AG08396 (cell line): ENCODE measurements at regions not wholly inside any gene's neighbourhood (a gene's known extent, or its start where the extent isn't known, plus 50 kb on each side); places are given as distances from the start of the nearest gene placed in this dataset.

Experiments used
- DNase-seq: peaks from one replicate; pipeline ENCODE4 v3.0.0; 2012; ENCODE audit warnings: low spot score, mixed read lengths

DNA sequence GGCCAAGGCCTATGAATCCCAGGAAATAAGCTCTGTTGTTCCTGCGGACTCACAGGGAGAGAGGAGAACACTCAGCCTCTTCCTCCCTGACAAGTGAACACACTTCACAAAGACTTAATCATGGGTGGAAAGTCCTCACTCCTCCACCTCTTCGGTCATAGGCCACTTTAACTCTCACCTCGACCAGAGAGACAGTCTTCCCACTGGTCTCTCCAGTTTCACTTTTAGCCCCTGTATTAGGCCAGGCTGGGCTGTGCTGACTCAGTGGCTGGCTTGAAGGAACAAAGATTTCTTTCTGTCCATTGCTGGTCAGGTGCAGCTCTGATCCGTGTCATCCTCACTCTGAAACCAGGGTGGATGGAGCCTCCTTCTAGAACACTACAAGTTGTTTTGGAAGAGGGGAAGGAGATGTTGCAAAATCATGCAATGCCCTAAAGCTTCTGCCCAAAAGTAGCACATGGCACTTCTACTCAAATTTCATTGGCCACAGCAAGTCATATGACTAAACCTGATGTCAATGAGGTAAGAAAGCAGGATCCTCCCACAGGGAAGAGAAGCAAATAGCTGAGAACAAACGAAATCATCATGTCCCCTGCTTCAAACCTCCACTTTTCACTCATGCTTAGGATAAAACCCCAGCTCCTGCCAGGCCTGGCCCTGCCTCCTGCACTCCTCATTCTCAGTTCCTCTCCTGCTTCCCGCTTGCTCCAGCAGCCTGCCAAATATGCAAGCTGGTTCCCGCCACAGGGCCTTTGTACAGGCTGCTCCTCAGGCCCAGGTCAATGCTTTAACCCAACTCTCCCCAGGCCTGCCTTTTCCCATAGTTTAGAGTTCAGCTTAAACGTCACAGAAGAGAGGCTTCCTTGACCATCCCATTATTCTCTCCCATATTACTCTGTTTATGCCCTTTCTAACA lies 150.5 kb upstream of the RUNX3 start:
- no peak for DNase-seq

GRCh38 chr1:25079048-25079447 lies 149.0 kb upstream of the RUNX3 start:
- no peak for DNase-seq

GRCh38 chr1:25074351-25075227 lies 144.5 kb upstream of the RUNX3 start:
- DNase-seq, result no peak

GRCh38 chr1:25073640-25074270 lies 143.7 kb upstream of the RUNX3 start:
- no peak for DNase-seq

- DNase-seq, result no peak
Measured at GRCh38 chr1:25072461-25072860, 142.4 kb upstream of the RUNX3 start.

DNA sequence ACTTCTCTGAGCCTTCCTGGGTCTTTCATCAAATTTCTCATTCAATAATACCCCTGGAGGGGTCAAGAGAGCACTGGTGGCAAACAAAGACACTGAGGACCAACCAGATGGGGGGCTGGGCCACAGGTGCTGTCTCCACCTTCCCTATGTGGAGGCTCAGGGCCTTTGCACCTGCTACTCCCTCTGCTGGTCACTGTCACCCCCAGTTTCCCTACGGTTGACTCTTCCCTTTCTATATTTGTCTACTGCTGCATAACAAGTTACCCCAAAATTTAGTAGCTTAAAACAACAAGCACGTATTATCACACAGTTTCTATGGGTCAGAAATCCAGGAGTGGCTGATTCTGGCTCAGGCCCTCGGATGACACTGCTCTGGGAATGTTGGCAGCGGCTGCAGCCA lies 138.8 kb upstream of the RUNX3 start:
- no peak for DNase-seq

- no peak for DNase-seq
Measured at GRCh38 chr1:25068316-25068715, 138.2 kb upstream of the RUNX3 start.

- DNase-seq, result no peak
Measured at GRCh38 chr1:25067518-25068251, 137.6 kb upstream of the RUNX3 start.

DNA sequence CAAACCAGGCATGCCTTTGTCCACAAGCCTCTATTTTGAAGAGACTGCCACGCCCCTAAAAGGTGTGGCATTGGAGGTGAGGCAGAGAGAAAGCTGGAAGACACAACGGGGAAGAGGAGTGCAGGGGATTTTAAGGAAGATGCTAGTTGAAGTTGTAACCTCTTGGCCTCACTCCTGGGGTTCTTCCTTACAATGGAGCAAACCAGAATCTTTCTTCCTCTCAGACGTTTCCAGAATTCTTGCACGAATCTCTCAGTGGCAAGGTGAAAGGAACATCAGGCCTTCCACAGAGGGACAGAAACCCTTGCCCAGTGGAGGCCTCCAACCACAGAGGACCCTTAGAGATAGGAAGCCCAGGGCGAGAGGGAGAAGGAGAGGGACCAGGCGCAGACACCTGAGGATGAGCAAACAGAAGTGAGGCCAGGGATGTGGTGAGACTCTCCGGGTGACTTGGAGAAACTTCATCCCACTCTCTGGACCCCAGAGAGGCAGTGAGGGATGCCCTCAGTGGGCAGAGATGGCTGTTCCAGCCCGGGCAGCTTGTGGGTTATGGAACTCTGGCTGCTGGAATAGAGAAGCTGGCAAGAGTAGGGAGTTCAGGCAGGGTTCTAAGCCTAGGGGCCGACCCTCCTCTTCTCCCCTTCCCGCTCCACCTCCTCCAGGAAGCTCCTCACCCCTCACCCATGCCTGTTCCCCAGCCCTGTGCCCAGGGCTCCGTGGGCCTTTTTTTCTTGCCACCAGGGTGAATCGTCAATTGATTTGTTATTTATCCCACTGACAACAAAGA lies 136.8 kb upstream of the RUNX3 start:
- DNase-seq, result no peak

- peak; percentile 39 for DNase-seq
Measured at GRCh38 chr1:25066256-25066655, 136.2 kb upstream of the RUNX3 start.

DNA sequence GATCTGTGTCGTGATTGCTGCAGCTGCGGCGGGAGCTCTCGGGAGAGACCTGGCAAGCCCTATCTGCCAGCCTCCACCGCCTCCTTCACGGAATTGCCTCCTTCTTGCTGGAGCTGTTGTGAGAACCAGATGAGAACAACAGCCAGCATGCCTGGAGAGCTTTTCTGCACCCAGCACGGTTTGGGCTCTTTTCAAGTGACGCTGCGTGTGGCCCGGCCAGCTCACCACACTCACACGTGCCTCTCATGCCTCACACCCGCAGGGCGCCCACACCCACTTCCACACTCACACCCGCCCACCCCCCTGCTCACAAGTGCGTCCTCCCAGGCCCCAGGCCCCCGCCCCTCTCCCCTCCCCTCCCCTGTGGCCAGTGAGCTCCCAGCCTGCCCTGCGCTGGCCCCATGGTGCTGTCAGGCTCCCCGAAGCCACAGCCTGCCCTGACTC lies 135.7 kb upstream of the RUNX3 start:
- peak; percentile 76 for DNase-seq

DNA sequence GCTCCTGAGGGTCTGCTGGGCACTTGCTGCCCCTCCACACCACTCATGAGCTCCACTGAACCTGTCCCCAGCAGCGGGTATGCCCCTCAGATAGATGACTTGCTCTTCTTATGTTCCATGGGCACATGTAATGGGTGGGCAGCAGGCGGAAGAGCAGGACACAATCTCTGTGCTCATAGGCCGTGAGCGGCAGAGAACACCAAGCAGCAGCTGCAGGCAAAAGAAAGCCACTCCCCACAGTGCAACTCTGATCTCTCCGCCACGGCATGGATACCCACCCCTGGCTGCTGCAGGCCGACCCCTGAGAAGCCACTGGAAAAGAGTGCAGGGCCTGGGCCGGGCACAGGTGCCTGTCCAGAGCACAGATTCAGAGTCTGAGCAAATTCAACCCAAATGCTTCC lies 135.2 kb upstream of the RUNX3 start:
- no peak for DNase-seq

DNA sequence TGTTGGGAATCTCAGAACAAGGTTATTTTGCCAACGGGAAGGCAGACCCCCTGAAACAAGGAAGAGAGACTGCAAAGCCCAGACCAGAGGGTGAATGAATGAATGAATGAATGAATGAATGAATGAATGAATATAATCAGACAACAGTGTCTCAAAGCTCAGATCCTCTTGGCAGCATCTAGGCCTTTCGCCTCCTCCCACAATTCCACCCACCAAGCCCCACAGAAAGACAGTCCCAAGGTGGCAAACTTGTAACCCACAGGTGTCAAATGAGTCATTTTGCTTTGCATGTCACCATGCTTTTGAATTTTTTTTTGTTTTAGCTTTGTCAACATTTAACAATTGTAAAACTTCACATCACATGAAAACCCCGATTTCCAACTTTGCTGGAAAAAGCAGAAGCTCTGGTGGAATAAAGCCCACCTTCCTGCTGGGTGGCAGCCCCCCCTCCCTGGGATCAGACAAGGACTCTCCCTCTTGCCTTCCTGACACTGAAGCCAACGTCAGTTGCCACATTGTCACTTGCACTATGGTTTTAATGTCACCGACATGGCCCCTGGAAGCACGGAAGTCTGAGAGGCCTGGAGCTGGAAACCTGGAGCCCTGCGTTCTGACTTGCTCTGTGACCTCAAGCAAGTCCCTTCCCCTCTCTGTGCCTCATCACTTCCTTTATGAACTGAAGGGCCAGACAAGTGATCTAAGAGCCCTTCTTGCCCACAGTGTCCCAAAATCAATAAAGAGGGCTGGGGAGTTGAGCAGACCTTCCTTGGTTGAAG lies 134.6 kb upstream of the RUNX3 start:
- DNase-seq, result no peak

- no peak for DNase-seq
Measured at GRCh38 chr1:25063591-25064416, 133.7 kb upstream of the RUNX3 start.

DNA sequence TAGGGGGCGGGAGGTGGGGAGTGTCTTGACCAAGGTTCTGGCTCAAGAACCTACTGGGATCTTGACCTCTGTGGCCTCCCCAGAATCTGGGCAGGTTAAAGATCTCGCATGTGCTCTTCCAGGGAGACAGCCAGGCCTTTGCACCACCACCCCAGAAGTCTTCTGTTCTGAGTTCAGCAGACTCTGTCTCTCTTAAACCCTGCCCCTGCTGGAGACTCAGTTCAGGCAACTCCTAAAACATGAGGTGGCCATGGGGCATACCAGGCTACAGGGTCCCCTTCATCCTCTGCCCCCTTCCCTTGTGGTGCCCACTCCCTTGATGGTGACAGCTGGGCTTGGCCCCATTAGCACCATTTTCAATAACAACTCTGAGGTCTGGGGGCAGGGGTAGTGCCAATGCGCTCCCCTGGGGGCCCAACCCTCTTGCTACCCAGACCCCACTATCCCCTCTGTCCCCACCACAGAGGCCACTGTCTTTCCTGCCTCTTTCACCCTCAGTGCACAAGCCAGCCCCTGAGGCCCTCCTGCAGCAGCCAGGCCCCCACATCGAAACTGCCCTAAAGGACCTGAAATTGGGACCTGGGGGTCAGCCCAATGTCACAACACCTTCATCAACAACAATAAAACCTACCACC lies 132.7 kb upstream of the RUNX3 start:
- no peak for DNase-seq

DNA sequence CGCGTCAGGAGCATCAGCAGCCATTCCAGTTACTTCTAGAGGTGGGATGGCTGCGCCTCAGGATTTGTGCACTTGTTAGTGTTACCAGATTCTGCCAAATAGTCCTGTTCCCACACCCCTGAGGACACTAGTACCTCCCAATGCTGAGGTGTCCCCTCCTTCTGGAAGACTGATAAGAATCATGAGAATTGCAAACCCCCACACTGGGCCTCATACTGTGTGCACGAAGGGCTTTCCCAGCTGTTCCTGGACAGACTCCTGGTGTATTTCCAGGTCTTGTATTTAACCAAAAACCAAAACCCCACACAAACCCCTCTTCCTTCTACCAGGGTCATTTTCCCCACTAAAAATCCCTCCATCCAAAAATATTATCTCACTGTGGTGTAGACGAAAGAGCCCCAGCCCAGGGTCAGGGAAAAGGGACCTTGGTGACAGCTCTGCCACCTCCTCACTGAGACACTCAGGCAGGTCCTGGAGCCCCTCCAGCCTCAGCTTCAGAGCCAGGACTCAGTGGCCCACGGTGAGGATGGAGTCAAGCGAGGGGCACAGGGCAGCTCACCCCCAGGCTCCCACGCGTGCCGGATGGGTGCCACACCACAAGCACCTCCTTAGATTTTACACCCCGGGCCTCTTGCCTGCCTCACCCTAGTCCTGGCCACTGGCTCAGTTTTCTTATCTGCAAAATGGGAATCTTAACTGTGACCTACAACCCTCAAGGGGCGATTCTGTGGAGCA lies 131.4 kb upstream of the RUNX3 start:
- no peak for DNase-seq

GRCh38 chr1:25057188-25057587 lies 127.1 kb upstream of the RUNX3 start:
- DNase-seq, result no peak

- no peak for DNase-seq
Measured at GRCh38 chr1:25056536-25056935, 126.5 kb upstream of the RUNX3 start.
